Thyroid gland (tissue), 4 donors: ENCODE measurements at regions not wholly inside any gene's neighbourhood (a gene's known extent, or its start where the extent isn't known, plus 50 kb on each side); places are given as distances from the start of the nearest gene placed in this dataset.
A peak's percentile ranks its signal among the peaks of the same experiment; 100 is the strongest.

Source experiments
- DNase-seq, 2 donors: peaks; one replicate each; pipeline ENCODE4 v3.0.0-alpha.2; 2019
- H3K27ac ChIP-seq, 3 donors: fragments of 200-600 bp; sonication (generic); 1 replicate in 2 of 3; 2 replicates in 1 of 3; pipeline ENCODE4 v1.5.1; 2016 to 2019; ENCODE audit warnings: mild to moderate bottlenecking in 1 of 3, moderate library complexity in 1 of 3
- H3K27me3 ChIP-seq: fragments of 200-600 bp; sonication (generic); one replicate; pipeline ENCODE4 v1.5.1; 2019
- H3K36me3 ChIP-seq, 2 donors: fragments of 200-600 bp; sonication (generic); one replicate each; pipeline ENCODE4 v1.5.1; 2016 to 2019
- H3K4me1 ChIP-seq, 2 donors: fragments of 200-600 bp; sonication (generic); one replicate each; pipeline ENCODE4 v1.5.1; 2017 to 2019
- H3K4me3 ChIP-seq, 3 donors: fragments of 200-600 bp; sonication (generic); replicated peaks in 1 of 3; 1 replicate in 2 of 3; 2 replicates in 1 of 3; pipeline ENCODE4 v1.5.1; 2016; ENCODE audit warnings: mild to moderate bottlenecking in 1 of 3
- H3K9me3 ChIP-seq: fragments of 200-600 bp; sonication (generic); one replicate; pipeline ENCODE4 v1.5.1; 2017
- POLR2A ChIP-seq, 2 donors: fragments of 450-650 bp; IDR thresholded peaks; one replicate each; pipeline ENCODE4 v1.6.1; 2017; ENCODE audit warnings: antibody characterized with exemption in 2 of 2, mild to moderate bottlenecking in 2 of 2, moderate library complexity in 1 of 2
- WGBS, 2 donors: methylation state at CpG; one replicate each; pipeline ENCODE4 v1.1.5; 2017; 5-methylcytosine and 5-hydroxymethylcytosine counted together
- intact Hi-C: fragments of 100-400 bp; cut with DNase I; formaldehyde crosslinking; loops from one replicate; pipeline ENCODE4 v1.15.1; 2023
- TF ChIP-seq, protein P1 (sequence below), 6 experiments: fragments of 200-600 bp in 3 of 6; fragments of 450-650 bp in 3 of 6; sonication (generic) in 3 of 6; IDR thresholded peaks; one replicate each; pipeline ENCODE4 v1.5.1; 2016 to 2019; ENCODE audit warnings: antibody characterized with exemption in 6 of 6, mild to moderate bottlenecking in 2 of 6, inconsistent platforms in 1 of 6, moderate library complexity in 1 of 6

DNA sequence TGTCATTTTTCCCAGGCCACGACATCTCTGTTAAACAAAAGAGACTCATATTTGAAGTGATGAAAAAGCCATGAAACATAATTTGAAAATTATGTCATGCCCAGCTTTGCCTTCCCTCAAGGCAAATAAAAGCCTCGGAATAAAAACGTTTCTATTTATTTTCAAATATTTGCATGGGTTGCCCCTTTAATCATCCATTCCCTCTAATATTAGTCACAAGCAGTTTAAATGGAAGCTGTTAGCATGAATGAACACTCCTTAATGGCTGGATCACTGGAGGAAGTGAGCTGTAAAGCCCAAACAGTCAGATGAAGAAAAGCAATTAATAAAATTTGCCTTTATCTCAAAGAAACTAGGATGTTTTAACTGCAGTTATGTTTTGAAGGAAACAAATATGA is 69.3 kb upstream of the STMND1 start:
- H3K4me3 ChIP-seq, result no peak overlapping the region
- intact Hi-C loops, result no loop called here
- DNase-seq, result no peak
- TF ChIP-seq, protein P1, sequence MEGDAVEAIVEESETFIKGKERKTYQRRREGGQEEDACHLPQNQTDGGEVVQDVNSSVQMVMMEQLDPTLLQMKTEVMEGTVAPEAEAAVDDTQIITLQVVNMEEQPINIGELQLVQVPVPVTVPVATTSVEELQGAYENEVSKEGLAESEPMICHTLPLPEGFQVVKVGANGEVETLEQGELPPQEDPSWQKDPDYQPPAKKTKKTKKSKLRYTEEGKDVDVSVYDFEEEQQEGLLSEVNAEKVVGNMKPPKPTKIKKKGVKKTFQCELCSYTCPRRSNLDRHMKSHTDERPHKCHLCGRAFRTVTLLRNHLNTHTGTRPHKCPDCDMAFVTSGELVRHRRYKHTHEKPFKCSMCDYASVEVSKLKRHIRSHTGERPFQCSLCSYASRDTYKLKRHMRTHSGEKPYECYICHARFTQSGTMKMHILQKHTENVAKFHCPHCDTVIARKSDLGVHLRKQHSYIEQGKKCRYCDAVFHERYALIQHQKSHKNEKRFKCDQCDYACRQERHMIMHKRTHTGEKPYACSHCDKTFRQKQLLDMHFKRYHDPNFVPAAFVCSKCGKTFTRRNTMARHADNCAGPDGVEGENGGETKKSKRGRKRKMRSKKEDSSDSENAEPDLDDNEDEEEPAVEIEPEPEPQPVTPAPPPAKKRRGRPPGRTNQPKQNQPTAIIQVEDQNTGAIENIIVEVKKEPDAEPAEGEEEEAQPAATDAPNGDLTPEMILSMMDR (IDR thresholded peaks at IDR 0.05), result no peak
- no peak for TF ChIP-seq POLR2A (IDR thresholded peaks at IDR 0.05)
- H3K27ac ChIP-seq, result peak overlapping the region in 1 of 3 donors; percentile 69
- no peaks in the 10 kb centered on the region for H3K36me3 ChIP-seq
- H3K9me3 ChIP-seq, result no peaks in the 10 kb centered on the region
- 66 to 69% methylated on average over 3 of the region's 3 CpGs for WGBS, 2 donors
- H3K4me1 ChIP-seq, result peaks cover 6% of the 10 kb centered on the region in 2 donors
- H3K27me3 ChIP-seq, result no peaks in the 10 kb centered on the region

DNA sequence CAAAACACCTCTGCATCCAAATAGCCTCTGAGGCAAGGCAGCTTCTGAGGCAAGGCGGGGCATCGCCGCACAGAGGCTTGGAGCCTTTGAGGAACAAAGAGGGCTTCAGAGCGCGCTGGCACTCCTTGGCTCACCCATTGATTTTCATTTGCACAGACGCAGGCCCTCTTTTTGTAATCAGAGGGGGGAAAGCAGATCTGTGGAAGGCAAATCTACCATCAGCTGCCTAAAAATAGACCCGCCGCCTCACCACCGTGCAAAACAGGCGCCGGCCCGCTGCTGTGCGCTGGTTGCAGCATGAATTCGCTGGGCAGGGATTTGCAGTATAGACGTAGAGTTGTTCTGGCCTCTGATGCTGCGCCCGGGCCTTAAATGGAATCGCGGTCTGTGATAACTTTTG is 69.9 kb upstream of the STMND1 start:
- no peaks in the 10 kb centered on the region for H3K9me3 ChIP-seq

DNA sequence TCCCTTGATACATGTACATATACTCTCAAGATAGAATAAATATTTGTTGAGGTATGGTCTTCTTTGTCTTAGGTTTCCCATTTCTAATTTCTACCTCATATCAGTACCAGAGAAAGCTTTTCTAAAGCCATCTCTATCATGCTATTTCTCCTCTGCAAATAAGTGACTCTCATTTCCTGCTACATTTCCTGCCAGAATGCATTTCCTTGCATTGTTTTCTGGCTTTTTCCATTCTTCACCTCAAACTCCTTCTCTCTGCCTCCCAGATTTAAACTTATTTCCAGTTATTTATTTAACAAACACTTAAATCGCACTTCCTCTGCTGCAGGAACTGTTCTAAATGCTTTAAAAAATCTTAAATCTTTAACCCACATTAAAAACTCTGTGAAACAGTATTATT is 74.4 kb upstream of the STMND1 start:
- no peaks in the 10 kb centered on the region for H3K27me3 ChIP-seq
- H3K36me3 ChIP-seq, result no peaks in the 10 kb centered on the region
- H3K27ac ChIP-seq, result no peak overlapping the region
- no peak overlapping the region for H3K4me3 ChIP-seq
- H3K9me3 ChIP-seq, result no peaks in the 10 kb centered on the region
- WGBS, 2 donors, result 79 to 85% methylated on average over 1 of the region's 1 CpG
- DNase-seq, result no peak
- TF ChIP-seq, protein P1 (IDR thresholded peaks at IDR 0.05), result no peak
- TF ChIP-seq POLR2A (IDR thresholded peaks at IDR 0.05), result no peak
- H3K4me1 ChIP-seq, result no peaks in the 10 kb centered on the region
- intact Hi-C loops, result no loop called here

More for the DNA sequence above, 69.9 kb upstream of the STMND1 start:
- no peak overlapping the region for H3K4me3 ChIP-seq
- TF ChIP-seq POLR2A (IDR thresholded peaks at IDR 0.05), result no peak
- TF ChIP-seq, protein P1 (IDR thresholded peaks at IDR 0.05), result no peak
- intact Hi-C loops, result no loop called here
- H3K4me1 ChIP-seq, result peaks cover 6% of the 10 kb centered on the region in 2 donors
- H3K36me3 ChIP-seq, result no peaks in the 10 kb centered on the region
- DNase-seq, result no peak
- WGBS, 2 donors, result 92 to 94% methylated on average over 19 of the region's 19 CpGs
- H3K27me3 ChIP-seq, result no peaks in the 10 kb centered on the region
- peak overlapping the region in 1 of 3 donors; percentile 69 for H3K27ac ChIP-seq

DNA sequence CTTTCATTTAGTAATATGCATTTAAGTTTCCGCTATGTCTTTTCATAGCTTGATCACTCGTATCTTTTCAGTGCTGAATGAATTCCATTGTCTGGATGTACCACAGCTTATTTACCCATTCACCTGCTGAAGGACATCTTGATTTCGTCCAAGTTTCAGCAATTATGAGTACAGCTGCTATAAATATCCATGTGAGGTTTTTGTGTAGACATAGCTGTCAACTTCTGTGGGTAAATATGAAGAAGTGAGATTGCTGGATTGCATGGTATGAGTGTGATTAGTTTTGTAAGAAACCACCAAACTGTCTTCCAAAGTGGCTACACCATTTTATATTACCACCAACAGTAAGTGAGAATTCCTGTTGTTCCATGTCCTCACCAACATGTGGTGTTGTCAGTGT is 79.2 kb upstream of the STMND1 start:
- Histone ChIP-seq H3K4me1 (no peaks in the 10 kb centered on the region), H3K27me3 (no peaks in the 10 kb centered on the region), H3K27ac (no peak overlapping the region), H3K4me3 (no peak overlapping the region), H3K36me3 (no peaks in the 10 kb centered on the region), H3K9me3 (no peaks in the 10 kb centered on the region)
- TF ChIP-seq POLR2A (IDR thresholded peaks at IDR 0.05), result no peak
- no peak for DNase-seq
- WGBS, 2 donors, result 92 to 93% methylated on average over 3 of the region's 3 CpGs
- intact Hi-C loops, result no loop called here

DNA sequence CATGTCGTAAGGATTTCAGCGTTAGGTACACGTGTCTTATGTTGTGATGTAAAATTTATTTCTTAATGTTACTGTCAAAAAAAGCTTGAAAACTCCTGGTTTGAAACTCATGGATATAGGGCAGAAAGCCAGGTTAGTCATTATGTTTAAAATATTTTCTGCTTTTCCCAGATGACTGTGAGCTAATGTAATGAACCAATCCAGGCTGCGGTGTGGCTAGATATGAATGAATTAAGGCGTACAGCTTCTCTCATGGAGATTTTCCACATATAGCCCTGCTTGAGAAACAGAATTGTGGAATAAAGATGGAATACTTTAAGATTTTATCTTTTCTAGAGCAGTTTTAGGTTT is 80.3 kb upstream of the STMND1 start:
- no peaks in the 10 kb centered on the region for H3K27me3 ChIP-seq
- H3K9me3 ChIP-seq, result no peaks in the 10 kb centered on the region
- no peak overlapping the region for H3K27ac ChIP-seq
- intact Hi-C loops, result no loop called here
- WGBS, 2 donors, result 80 to 84% methylated on average over 5 of the region's 5 CpGs
- H3K4me3 ChIP-seq, result no peak overlapping the region
- DNase-seq, result no peak
- no peak for TF ChIP-seq POLR2A (IDR thresholded peaks at IDR 0.05)
- TF ChIP-seq, protein P1 (IDR thresholded peaks at IDR 0.05), result no peak
- no peaks in the 10 kb centered on the region for H3K4me1 ChIP-seq
- no peaks in the 10 kb centered on the region for H3K36me3 ChIP-seq
